Kasumi-1 (cell line): ENCODE measurements at regions not wholly inside any gene's neighbourhood (a gene's known extent, or its start where the extent isn't known, plus 50 kb on each side); places are given as distances from the start of the nearest gene placed in this dataset.

Experiments
- DNase-seq, 2 experiments: peaks; one replicate each; lab custom pipeline; 2025; lab: John Stamatoyannopoulos, UW

GRCh38 chr2:14684516-14684915 is 52.0 kb downstream of the LRATD1 start:
- no peak for DNase-seq

- DNase-seq = no peak
These were observed 58.4 kb downstream of the LRATD1 start for GRCh38 chr2:14690926-14691325.

- no peak for DNase-seq
These were observed 61.4 kb downstream of the LRATD1 start for GRCh38 chr2:14693874-14694273.

GRCh38 chr2:14700753-14701152 is 68.2 kb downstream of the LRATD1 start:
- no peak for DNase-seq

GRCh38 chr2:14702258-14702657 is 69.7 kb downstream of the LRATD1 start:
- DNase-seq = no peak

GRCh38 chr2:14706201-14706600 is 73.7 kb downstream of the LRATD1 start:
- DNase-seq = no peak

GRCh38 chr2:14712111-14712510 is 79.6 kb downstream of the LRATD1 start:
- DNase-seq = no peak

GRCh38 chr2:14713248-14713647 is 80.7 kb downstream of the LRATD1 start:
- no peak for DNase-seq

- no peak for DNase-seq
These were observed 83.1 kb downstream of the LRATD1 start for GRCh38 chr2:14715600-14715999.

- DNase-seq = no peak
These were observed 83.8 kb downstream of the LRATD1 start for GRCh38 chr2:14716319-14716718.

- DNase-seq = no peak
These were observed 84.6 kb downstream of the LRATD1 start for GRCh38 chr2:14717131-14717530.

GRCh38 chr2:14720319-14720718 is 87.8 kb downstream of the LRATD1 start:
- no peak for DNase-seq

GRCh38 chr2:14720739-14721138 is 88.2 kb downstream of the LRATD1 start:
- DNase-seq = no peak

GRCh38 chr2:14722904-14723570 is 90.5 kb downstream of the LRATD1 start:
- DNase-seq = no peak

GRCh38 chr2:14723684-14724083 is 91.2 kb downstream of the LRATD1 start:
- no peak for DNase-seq

- DNase-seq = no peak
These were observed 103.2 kb downstream of the LRATD1 start for GRCh38 chr2:14735696-14736095.

- DNase-seq = no peak
These were observed 104.7 kb downstream of the LRATD1 start for GRCh38 chr2:14737201-14737600.

GRCh38 chr2:14743861-14744260 is 111.3 kb downstream of the LRATD1 start:
- no peak for DNase-seq

- no peak for DNase-seq
These were observed 113.0 kb downstream of the LRATD1 start for GRCh38 chr2:14745288-14746076.

- no peak for DNase-seq
These were observed 113.6 kb downstream of the LRATD1 start for GRCh38 chr2:14746133-14746532.

- DNase-seq = no peak
These were observed 114.9 kb downstream of the LRATD1 start for GRCh38 chr2:14747447-14747846.

GRCh38 chr2:14749884-14750283 is 117.4 kb downstream of the LRATD1 start:
- no peak for DNase-seq

GRCh38 chr2:14750433-14750832 is 117.9 kb downstream of the LRATD1 start:
- no peak for DNase-seq

- DNase-seq = no peak
These were observed 119.1 kb downstream of the LRATD1 start for GRCh38 chr2:14751581-14751980.
